Uterus (tissue), 2 donors: ENCODE measurements at regions not wholly inside any gene's neighbourhood (a gene's known extent, or its start where the extent isn't known, plus 50 kb on each side); places are given as distances from the start of the nearest gene placed in this dataset.

ENCODE experiments used
- POLR2A ChIP-seq, 2 donors: fragments of 450-650 bp; IDR thresholded peaks; one replicate each; pipeline ENCODE4 v1.6.1; 2016; ENCODE audit warnings: antibody characterized with exemption in 2 of 2, mild to moderate bottlenecking in 1 of 2, moderate library complexity in 1 of 2
- TF ChIP-seq, protein P1 (sequence below), 4 experiments: fragments of 200-600 bp in 2 of 4; fragments of 450-650 bp in 2 of 4; sonication (generic) in 2 of 4; IDR thresholded peaks; one replicate each; pipeline ENCODE4 v1.5.1; 2016 to 2019; ENCODE audit warnings: antibody characterized with exemption in 4 of 4, mild to moderate bottlenecking in 2 of 4, moderate library complexity in 1 of 4

DNA sequence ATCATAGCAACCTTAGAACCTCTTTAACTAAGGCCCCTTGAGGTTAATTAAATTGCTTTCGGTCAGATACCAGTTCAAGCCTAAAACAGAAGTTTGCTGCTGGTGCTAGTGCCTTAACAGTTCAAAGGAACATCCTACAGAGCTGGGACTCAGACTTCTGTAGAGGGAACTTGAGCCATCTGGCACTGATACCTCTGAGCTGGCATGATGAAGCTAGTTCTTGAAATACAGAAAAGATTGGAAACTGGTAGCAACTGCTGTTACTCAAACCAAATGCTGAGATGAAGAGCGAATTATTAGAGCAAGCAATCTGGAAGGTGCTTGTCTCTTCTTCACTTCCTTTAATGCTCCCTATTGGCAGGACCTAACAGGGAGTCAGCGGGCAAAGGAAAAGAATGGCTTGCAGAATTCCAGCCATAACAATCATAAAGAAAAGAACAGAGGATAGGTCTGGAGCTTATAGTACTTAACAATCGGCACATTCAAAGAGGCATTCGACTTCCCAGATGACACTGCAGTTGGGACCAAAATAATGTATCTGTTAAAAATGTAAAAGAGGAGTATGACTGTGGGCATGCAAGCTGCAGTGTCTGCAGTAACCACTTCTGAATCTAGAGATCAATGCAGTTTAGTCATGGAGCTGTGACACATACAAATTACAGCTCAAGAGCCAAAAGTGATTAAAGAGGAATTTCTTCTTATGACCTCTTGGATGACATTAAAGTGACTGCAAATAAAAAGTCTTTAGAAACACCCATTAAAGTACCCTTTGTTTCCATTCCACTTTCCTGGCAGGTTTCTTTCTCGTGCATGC lies 298.9 kb downstream of the PDGFC start:
- TF ChIP-seq, protein P1, sequence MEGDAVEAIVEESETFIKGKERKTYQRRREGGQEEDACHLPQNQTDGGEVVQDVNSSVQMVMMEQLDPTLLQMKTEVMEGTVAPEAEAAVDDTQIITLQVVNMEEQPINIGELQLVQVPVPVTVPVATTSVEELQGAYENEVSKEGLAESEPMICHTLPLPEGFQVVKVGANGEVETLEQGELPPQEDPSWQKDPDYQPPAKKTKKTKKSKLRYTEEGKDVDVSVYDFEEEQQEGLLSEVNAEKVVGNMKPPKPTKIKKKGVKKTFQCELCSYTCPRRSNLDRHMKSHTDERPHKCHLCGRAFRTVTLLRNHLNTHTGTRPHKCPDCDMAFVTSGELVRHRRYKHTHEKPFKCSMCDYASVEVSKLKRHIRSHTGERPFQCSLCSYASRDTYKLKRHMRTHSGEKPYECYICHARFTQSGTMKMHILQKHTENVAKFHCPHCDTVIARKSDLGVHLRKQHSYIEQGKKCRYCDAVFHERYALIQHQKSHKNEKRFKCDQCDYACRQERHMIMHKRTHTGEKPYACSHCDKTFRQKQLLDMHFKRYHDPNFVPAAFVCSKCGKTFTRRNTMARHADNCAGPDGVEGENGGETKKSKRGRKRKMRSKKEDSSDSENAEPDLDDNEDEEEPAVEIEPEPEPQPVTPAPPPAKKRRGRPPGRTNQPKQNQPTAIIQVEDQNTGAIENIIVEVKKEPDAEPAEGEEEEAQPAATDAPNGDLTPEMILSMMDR (IDR thresholded peaks at IDR 0.05) = no peak
- no peak for TF ChIP-seq POLR2A (IDR thresholded peaks at IDR 0.05)
